ENCODE measurements at regions not wholly inside any gene's neighbourhood (a gene's known extent, or its start where the extent isn't known, plus 50 kb on each side); places are given as distances from the start of the nearest gene placed in this dataset.

DNA sequence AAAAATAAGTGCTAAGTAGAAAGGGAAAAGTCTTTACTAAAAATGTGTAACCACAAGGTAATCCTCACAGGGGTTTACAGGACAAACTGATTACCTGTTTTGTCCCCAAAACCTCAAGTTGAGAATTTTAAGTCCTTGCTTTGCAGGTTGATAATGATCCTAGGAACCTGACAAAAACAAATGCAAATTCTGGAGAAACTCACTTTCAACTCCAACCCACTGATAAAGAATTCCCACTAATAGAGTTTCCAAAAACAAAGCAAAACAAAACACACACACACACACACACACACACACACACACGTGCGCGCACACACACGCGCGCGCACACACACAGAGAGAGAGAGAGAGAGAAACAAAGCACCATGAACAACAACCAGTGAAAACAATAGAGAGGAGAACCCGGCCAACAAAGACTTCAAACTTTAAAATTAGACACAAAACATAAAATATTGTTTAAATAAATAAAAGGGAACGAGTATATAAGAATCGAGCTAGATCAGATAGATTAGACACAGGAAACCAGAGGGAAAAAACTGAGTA, 187.0 kb upstream of the FOXN3 start:
- Histone ChIP-seq H3K4me3 (no peak overlapping the region), H3K27me3 (no peaks in the 10 kb centered on the region), H3K36me3 (no peaks in the 10 kb centered on the region), H3K4me1 (peaks cover 0 to 26% (median 0%) of the 10 kb centered on the region in 4 donors), H3K9me3 (peaks cover 0 to 14% (median 7%) of the 10 kb centered on the region in 4 donors), H3K27ac (replicated peaks in 1 of 4) (no peak overlapping the region)
- TF ChIP-seq EP300 (IDR thresholded peaks at IDR 0.05) (no peak), POLR2AphosphoS5 (IDR thresholded peaks at IDR 0.05) (no peak), POLR2A (IDR thresholded peaks at IDR 0.05; ENCODE audit: low read depth) (no peak)
- TF ChIP-seq, protein P1, sequence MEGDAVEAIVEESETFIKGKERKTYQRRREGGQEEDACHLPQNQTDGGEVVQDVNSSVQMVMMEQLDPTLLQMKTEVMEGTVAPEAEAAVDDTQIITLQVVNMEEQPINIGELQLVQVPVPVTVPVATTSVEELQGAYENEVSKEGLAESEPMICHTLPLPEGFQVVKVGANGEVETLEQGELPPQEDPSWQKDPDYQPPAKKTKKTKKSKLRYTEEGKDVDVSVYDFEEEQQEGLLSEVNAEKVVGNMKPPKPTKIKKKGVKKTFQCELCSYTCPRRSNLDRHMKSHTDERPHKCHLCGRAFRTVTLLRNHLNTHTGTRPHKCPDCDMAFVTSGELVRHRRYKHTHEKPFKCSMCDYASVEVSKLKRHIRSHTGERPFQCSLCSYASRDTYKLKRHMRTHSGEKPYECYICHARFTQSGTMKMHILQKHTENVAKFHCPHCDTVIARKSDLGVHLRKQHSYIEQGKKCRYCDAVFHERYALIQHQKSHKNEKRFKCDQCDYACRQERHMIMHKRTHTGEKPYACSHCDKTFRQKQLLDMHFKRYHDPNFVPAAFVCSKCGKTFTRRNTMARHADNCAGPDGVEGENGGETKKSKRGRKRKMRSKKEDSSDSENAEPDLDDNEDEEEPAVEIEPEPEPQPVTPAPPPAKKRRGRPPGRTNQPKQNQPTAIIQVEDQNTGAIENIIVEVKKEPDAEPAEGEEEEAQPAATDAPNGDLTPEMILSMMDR (IDR thresholded peaks at IDR 0.05): no peak
- intact Hi-C loops (cut with DNase I): no loop called here
- 78% methylated on average over 10 of the region's 10 CpGs for WGBS
- DNase-seq (ENCODE audit: extremely low spot score): no peak

DNA sequence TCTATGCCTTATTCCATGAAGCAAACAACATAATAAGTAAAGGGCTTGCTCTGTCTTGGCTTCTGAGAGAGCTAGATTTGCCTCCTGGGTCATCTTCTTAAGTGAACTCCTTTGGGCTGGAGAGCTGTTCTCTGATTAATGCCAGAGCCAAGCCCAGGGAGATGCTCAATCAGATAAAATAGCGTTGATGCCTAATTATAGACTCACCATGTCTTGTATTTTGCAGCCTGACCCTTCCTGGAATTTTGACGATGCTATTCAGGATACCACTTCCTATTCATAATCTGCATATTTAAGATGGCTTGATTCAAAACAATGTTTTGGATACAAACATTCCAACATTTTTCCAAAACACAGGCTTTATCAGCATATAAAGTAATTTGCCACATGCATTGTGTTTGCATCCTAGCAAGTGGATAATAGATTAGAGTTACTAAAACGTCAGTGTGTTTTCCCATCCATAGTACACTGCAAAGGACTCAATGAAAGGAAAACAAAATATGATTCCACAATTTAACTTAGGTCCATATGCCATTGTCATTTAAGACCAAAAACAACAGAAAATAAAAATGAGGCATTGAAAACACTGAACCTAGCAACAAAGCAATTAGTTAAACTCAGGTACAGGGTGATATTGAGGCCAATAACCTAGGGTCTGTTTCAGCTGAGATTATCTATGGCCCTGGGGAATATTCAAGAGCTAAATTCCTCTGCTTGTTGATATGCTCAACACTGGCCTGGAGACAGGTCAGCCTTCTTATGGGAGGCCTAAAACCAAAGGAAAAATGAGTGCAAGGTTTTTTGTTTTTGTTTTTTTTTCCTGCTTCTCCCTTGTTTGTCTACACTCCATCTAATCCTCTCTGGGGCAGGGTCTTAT, 184.2 kb upstream of the FOXN3 start:
- Histone ChIP-seq H3K27ac (replicated peaks in 1 of 4) (no peak overlapping the region), H3K27me3 (no peaks in the 10 kb centered on the region), H3K36me3 (no peaks in the 10 kb centered on the region), H3K9me3 (peaks cover 7 to 34% (median 22%) of the 10 kb centered on the region in 4 donors), H3K4me3 (no peak overlapping the region), H3K4me1 (peaks cover 0 to 26% (median 0%) of the 10 kb centered on the region in 4 donors)
- intact Hi-C loops (cut with DNase I): no loop called here
- WGBS: 58% methylated on average over 3 of the region's 3 CpGs
- no peak for DNase-seq (ENCODE audit: extremely low spot score)
- TF ChIP-seq POLR2AphosphoS5 (IDR thresholded peaks at IDR 0.05): no peak
- no peak for TF ChIP-seq EP300 (IDR thresholded peaks at IDR 0.05)

DNA sequence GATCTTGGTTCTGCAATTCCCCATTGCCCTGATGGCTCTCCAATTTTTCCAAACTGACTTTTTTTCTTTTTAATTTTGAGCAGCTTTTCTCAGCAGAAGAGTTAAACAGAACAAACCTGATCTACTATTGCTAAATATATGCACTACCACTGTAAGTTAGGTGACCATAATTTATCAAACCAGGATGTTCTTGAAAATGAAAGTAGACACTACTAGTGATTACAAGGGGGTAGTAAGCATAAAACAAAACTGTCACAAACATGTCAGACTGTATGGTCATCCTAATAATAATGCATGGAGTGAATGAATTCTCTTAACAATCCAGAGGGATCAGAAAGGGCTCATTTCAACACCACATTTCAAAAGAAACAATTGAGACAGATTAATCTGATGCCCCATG, 183.0 kb upstream of the FOXN3 start:
- Histone ChIP-seq H3K4me1 (peaks cover 0 to 26% (median 0%) of the 10 kb centered on the region in 4 donors), H3K4me3 (no peak overlapping the region), H3K9me3 (peaks cover 7 to 30% (median 20%) of the 10 kb centered on the region in 4 donors), H3K36me3 (no peaks in the 10 kb centered on the region), H3K27ac (replicated peaks in 1 of 4) (no peak overlapping the region), H3K27me3 (no peaks in the 10 kb centered on the region)
- DNase-seq (ENCODE audit: extremely low spot score): no peak
- intact Hi-C loops (cut with DNase I): no loop called here
- no peak for TF ChIP-seq EP300 (IDR thresholded peaks at IDR 0.05)
- TF ChIP-seq POLR2AphosphoS5 (IDR thresholded peaks at IDR 0.05): no peak
- TF ChIP-seq POLR2A (IDR thresholded peaks at IDR 0.05; ENCODE audit: low read depth): no peak
- TF ChIP-seq, protein P1 (IDR thresholded peaks at IDR 0.05): no peak

DNA sequence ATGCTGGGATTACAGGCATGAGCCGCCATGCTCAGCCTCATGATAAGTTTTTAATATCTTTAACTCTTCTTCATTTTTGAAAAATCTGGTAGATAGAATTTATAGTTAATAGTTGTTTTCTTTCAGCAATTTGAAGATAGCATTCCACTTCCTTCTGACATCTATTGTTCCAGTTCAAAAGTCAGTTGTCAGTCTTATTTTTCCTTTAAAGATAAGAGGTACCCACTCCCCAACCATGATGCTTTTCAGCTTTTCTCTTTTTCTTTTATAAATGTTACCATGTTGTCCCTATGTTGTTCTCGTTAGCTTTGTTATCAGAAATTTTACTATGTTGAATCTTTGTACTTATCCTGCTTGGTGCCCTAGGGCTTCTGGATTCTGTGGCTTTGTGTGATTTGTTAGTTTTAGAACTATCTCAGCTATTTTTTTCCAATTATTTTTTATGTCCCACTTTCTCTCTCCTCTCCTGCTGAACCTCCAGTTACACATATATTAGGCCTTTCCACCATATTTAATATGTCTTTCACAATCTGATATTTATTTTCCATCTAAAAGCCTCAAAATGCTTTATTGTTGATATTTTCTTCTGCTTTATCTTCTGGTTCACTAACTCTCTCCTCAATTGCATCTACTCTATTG, 181.6 kb upstream of the FOXN3 start:
- Histone ChIP-seq H3K27ac (replicated peaks in 1 of 4) (no peak overlapping the region), H3K9me3 (peaks cover 7 to 29% (median 20%) of the 10 kb centered on the region in 4 donors), H3K36me3 (peaks cover 0 to 6% (median 0%) of the 10 kb centered on the region in 4 donors), H3K27me3 (no peaks in the 10 kb centered on the region), H3K4me1 (peaks cover 0 to 22% (median 0%) of the 10 kb centered on the region in 4 donors), H3K4me3 (no peak overlapping the region)
- TF ChIP-seq POLR2AphosphoS5 (IDR thresholded peaks at IDR 0.05): no peak
- TF ChIP-seq, protein P1 (IDR thresholded peaks at IDR 0.05): no peak
- no peak for TF ChIP-seq POLR2A (IDR thresholded peaks at IDR 0.05; ENCODE audit: low read depth)
- TF ChIP-seq EP300 (IDR thresholded peaks at IDR 0.05): no peak
- intact Hi-C loops (cut with DNase I): no loop called here
- 96% methylated on average over 2 of the region's 2 CpGs for WGBS
- no peak for DNase-seq (ENCODE audit: extremely low spot score)

DNA sequence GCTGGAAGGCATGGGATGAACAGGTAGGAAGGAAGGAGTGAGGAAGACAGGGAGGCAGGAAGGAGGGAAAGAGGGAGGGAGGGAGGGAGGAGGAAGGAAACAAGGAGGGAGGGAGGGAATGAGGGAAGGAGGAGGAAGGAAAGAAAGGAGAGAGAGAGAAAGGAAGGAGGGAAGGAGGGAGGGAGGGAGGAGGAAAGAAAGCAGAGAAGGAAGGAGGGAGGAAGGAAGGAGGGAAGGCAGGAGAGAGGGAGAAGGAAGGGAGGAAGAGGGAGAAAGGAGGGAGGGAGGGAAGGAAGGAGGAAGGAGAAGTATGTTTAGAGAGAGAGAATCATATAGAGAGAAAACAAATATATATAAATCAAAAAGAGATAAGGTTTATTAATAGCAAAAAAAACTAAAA, 175.9 kb upstream of the FOXN3 start:
- H3K27ac ChIP-seq (replicated peaks in 1 of 4): no peak overlapping the region
- H3K4me1 ChIP-seq: peaks cover 0 to 5% (median 0%) of the 10 kb centered on the region in 4 donors
- peaks cover under 1 to 9% (median 5%) of the 10 kb centered on the region in 4 donors for H3K9me3 ChIP-seq
- DNase-seq (ENCODE audit: extremely low spot score): no peak
- intact Hi-C loops (cut with DNase I): no loop called here
- H3K27me3 ChIP-seq: no peaks in the 10 kb centered on the region
- TF ChIP-seq POLR2A (IDR thresholded peaks at IDR 0.05; ENCODE audit: low read depth): no peak
- TF ChIP-seq, protein P1 (IDR thresholded peaks at IDR 0.05): no peak
- no peak for TF ChIP-seq EP300 (IDR thresholded peaks at IDR 0.05)
- TF ChIP-seq POLR2AphosphoS5 (IDR thresholded peaks at IDR 0.05): no peak
- H3K4me3 ChIP-seq: no peak overlapping the region
- H3K36me3 ChIP-seq: peaks cover 0 to 6% (median 0%) of the 10 kb centered on the region in 4 donors

All from esophagus muscularis mucosa (tissue), 4 donors.